NOMO-1 treated with DMSO at 0.1 percent for 48 hours (cell line): ENCODE measurements at regions not wholly inside any gene's neighbourhood (a gene's known extent, or its start where the extent isn't known, plus 50 kb on each side); places are given as distances from the start of the nearest gene placed in this dataset.

Source experiments
- DNase-seq: peaks from one replicate; lab custom pipeline; 2025; ENCODE audit not compliant: unreplicated experiment; lab: John Stamatoyannopoulos, UW

- DNase-seq = no peak
These were observed 699.1 kb upstream of the AMOT start for GRCh38 chrX:113539599-113540356.

GRCh38 chrX:113529426-113530013, 688.9 kb upstream of the AMOT start:
- no peak for DNase-seq

- DNase-seq = peak; percentile 85
These were observed 682.2 kb upstream of the AMOT start for GRCh38 chrX:113522814-113523213.

DNA sequence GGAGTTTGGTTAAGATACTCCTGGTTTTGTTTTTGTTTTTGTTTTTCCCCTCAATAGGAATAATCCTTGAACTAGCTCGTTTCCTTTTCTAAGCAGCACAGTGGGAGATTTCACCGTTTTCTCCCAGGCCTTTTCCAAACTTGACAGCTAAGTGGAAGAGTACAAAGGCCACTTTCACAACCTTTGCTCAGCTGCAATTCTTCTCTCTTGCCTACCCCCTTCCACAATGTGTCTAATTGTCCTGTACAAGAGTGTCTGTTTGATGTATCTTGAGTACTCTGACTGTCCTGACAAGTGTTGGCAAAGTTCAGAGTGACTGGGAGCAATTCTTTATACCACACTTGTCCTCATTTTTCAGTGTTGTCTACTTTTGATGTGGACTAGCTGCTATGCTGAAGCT, 674.3 kb upstream of the AMOT start:
- no peak for DNase-seq

DNA sequence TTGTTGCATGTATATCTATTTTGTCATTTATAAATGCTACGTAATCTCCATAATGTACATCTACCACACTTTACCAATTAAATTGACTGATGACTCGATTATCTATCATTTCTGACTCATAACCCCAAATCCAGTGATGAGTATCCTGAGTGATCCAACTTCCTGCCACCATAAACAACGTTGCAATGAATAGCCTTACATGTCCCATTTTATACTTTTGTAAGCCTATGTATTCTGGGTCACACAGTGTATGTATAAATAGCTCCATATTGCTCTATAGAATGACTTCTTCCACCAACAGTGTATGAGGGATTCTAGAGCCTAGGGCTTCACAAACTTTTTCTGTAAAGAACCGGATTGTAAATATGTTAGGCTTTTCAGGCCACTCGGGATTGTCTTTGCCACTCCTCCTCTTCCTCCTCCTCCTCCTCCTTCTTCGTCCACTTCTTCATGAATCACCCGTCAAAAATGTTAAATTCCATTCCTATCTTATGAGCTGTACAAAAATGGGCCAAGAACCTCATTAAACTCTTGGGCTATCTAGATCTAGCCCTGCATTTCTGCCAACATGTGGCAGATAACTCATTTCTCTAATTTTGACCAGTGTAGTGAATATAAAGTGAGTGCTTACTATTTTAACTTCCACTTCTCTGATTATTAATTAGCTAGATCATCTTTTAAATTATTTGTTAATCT, 672.2 kb upstream of the AMOT start:
- DNase-seq = no peak

GRCh38 chrX:113510586-113510985, 670.0 kb upstream of the AMOT start:
- no peak for DNase-seq

DNA sequence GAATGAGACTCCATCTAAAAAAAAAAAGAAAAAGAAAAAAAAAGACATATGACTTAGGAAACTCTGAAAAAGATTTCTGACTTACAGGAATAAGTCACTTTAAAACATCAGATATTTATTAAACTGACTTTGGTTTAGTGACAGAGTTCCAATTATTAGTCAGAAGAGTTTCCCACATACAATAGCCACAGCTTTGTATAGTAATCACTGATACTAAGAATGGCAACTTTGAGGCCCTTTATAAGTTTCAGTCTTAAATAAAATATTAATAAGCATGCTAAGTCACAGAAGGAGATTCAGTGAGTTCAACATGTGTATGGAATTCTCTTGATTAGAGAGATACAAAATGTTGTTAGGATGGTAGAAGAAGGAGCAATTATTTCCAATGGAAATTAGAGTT, 652.3 kb upstream of the AMOT start:
- DNase-seq = no peak

- no peak for DNase-seq
These were observed 632.8 kb upstream of the AMOT start for GRCh38 chrX:113473418-113473817.

DNA sequence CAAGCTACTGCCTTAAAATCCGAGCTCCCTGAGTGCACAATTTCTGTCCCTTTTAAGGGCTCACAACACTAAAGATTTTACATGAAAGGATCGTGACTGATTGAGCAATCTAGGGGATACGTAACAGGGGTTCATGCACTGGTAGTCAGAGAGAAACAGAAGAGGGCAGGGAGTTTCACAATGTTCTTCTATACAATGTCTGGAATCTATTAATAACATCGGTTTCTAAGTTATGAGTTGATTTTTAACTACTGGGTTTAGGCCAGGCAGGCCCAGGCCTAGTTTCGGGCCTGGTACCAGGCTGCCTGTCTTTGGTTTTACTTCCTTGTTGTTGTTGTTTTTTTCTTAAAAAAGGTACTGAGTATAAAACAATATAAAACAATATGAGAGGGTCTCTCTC, 632.4 kb upstream of the AMOT start:
- DNase-seq = peak; percentile 20

DNA sequence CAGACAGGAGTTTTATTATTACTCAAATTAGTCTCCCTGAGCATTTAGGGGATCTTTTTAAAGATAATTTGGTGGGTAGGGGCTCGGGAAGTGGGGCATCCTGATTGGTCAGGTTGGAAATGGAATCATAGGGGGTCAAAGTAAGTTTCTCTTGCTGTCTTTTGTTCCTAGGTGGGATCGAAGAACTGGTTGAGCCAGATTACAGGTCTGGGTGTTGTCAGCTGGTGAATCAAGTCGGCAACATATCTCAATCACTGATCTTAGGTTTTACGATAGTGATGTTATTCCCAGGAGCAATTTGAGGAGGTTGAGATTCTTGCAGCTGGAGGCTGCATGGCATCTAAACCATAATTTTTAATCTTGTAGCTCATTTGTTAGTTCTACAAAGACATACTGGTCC, 629.5 kb upstream of the AMOT start:
- DNase-seq = no peak

DNA sequence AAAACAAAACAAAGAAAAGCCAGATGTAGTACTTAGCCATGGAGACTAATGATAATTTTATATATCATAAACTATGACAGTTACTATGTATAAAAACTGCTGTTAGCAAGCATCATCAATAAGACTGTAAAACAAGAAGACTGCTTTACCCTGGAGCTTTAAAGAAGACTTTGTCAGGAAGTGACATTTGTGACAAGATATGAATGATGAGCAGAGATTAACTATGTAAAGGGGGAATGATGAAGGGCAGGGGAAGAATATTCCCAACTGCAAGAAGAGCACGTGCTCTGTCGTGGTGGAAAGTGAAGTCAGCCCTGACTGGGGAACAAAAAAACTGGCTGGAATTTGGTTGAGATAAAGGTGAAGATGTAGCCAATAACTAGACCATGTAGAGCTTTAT, 617.1 kb upstream of the AMOT start:
- DNase-seq = no peak

DNA sequence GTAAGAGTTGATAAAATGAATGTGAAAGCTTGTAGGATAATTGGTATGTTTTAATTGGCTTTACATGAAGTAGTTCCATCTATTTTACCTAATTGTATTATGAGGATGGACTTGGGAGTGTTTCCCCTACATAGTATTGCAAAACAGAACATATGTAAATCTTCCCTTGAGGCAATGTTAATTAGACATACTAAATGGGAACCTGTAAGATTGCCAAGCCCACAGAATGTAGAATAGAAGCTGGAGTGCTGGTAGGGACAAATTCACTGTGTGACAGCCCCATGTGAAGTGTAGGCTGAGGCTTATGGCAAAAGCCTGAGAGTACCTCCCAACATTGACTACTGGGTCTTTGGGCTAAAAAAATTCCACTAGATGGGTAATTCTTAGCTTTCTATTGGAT, 615.0 kb upstream of the AMOT start:
- DNase-seq = no peak

GRCh38 chrX:113429011-113429410, 588.4 kb upstream of the AMOT start:
- no peak for DNase-seq

- no peak for DNase-seq
These were observed 581.7 kb upstream of the AMOT start for GRCh38 chrX:113422323-113422722.

DNA sequence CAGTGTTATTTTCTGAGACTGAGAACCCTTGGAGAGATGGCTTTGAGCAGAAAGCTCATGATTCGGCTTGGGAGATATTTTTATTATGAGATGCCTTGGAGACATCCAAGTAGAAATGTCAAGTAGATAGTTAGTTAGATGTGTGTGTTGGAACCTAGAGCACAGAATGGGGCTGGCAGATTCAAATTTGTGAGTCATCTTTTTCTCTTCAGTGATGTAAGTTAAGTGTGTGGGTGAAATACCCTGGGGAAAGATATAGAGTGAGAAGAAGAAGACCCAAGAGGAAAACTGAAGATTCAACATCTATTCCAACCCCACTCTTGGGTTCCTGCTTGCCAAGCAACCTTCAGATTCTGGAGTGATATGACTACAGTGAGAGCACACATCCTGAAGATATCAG, 580.8 kb upstream of the AMOT start:
- no peak for DNase-seq

DNA sequence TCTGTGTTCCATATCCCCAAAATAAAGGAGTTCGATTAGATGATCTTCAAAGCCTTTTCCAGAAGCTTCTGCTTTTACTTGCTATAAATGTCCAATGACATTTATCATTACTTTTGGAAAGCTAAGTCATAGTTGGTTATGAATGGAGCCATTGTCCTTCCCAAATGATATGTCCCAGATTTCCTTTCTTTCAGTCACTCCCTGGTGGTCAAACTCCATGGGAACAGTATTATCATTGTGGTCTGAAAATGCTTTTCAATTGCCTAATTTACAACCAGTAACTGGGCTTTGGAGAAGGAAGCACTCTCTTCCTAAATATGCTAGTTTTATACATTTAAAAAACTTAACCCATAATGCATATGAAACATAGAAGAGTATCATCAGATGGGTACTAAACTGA, 571.5 kb upstream of the AMOT start:
- DNase-seq = no peak

DNA sequence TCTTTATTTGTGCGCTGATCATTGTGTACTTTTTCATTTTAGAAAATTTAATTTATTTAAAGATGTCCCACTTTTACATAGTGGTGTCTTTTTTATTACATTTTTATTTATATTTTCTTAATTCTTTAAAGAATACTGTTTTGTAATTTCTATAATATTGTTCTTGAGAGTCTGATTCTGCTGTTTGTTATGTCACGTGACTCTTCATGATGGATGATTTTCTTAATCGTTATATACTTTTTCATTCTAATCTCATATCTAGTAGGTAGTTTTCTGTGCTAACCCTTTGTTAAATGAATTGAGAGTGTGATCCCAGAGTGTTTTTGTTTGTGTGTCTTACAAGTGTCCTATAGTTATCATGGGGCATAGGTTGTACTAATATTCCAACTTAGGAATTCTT, 568.2 kb upstream of the AMOT start:
- DNase-seq = no peak

GRCh38 chrX:113400193-113400704, 559.6 kb upstream of the AMOT start:
- no peak for DNase-seq

DNA sequence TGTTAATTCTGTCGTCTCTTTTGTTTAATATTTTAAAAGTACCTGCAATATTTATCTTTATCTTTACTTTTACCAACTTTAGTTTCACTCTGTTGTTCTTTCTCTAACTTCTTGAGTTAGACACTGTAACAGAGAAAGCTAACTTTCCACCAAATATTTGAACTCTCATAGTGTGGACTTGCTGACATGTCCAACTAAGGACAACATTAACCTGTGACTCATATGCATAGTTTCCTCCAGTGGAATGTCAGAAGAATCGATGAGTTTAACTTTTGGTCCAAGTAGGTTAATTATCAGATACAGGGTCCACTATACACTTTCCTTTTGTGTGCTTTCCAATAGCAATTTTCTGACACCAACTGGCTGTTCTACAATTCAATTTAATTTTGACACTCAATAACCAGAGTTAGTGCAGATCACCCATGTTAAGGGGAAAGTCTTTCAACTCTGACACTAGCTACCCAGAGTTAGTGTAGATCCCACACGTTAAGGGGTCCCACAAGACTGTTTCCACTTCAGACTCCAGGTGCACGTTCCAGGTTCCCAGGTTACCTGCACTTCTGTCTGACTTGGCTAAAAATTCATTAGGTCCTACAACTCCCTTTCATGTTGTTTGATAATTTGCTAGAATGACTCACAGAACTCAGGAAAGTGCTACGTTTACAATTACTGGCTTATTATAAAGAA, 559.0 kb upstream of the AMOT start:
- no peak for DNase-seq

DNA sequence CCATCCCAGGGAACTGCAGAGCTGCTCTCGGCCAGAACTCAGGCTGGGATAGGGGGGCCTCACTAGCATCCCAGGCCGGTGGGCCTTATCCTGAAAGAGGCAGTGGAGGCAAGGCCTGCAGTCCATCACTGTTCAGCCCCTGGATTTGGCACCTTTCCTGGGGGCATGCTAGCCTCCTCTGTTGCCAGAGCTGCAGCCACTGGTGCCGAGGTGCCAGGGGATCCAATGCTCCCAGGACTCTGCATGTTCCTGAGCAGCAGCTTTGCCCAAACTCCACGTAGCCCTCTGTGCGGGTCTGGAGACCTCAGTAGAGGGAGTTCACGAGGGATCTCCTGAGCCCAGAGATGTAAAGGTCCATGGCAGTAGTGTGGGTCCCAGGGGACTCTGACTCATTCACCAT, 551.7 kb upstream of the AMOT start:
- DNase-seq = no peak

GRCh38 chrX:113391875-113392274, 551.2 kb upstream of the AMOT start:
- no peak for DNase-seq

GRCh38 chrX:113390531-113390930, 549.9 kb upstream of the AMOT start:
- no peak for DNase-seq
